ENCODE measurements at regions not wholly inside any gene's neighbourhood (a gene's known extent, or its start where the extent isn't known, plus 50 kb on each side); places are given as distances from the start of the nearest gene placed in this dataset.

GRCh38 chrX:49773993-49774392 lies 55.1 kb upstream of the PAGE4 start:
- DNase-seq = no peak

GRCh38 chrX:49767236-49767635 lies 61.9 kb upstream of the PAGE4 start:
- no peak for DNase-seq

GRCh38 chrX:49762175-49762720 lies 66.5 kb upstream of the PAGE1 start:
- no peak for DNase-seq

- no peak for DNase-seq
Observed at GRCh38 chrX:49761481-49761880, 65.7 kb upstream of the PAGE1 start.

- no peak for DNase-seq
Observed at GRCh38 chrX:49760290-49760890, 64.6 kb upstream of the PAGE1 start.

- DNase-seq = no peak
Observed at GRCh38 chrX:49756692-49757091, 60.9 kb upstream of the PAGE1 start.

- peak in 2 of 4 experiments; percentile 2 to 7 for DNase-seq
Observed at GRCh38 chrX:49754233-49754857, 58.6 kb upstream of the PAGE1 start.

GRCh38 chrX:49753691-49754090 lies 57.9 kb upstream of the PAGE1 start:
- DNase-seq = no peak

- no peak for DNase-seq
Observed at GRCh38 chrX:49748211-49748956, 52.6 kb upstream of the PAGE1 start.

- DNase-seq = no peak
Observed at GRCh38 chrX:49746306-49746705, 50.5 kb upstream of the PAGE1 start.
